GM10266 (cell line): ENCODE measurements at regions not wholly inside any gene's neighbourhood (a gene's known extent, or its start where the extent isn't known, plus 50 kb on each side); places are given as distances from the start of the nearest gene placed in this dataset.

Experiments used
- DNase-seq: peaks from one replicate; pipeline ENCODE4 v3.0.0; 2012; ENCODE audit errors: extremely low spot score
- CTCF ChIP-seq: IDR thresholded peaks from 2 replicates; pipeline ENCODE4 v1.5.1; 2012; ENCODE audit warnings: mild to moderate bottlenecking, low read depth; ENCODE audit not compliant: control insufficient read depth, insufficient read depth; ENCODE audit errors: missing control alignments

DNA sequence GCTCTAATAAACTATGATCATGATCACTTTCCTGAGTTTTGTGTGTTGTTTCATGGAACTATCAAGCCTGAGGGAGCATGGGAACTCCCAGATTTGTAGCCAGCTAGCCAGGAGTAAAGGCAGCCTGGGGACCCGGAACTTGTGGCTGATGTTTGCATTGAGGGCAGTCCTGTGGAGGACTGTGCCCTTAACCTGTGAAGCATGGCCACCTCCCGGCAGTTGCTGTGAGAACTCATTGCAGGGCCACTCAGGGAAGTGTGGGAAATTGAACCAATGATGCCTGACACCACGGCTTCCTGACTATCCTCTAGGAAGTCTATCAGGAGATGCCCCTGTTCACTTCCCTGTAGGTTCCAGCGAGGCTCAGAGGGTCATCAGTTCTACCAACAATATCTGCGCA lies 250.6 kb downstream of the DAD1 start:
- DNase-seq: no peak

DNA sequence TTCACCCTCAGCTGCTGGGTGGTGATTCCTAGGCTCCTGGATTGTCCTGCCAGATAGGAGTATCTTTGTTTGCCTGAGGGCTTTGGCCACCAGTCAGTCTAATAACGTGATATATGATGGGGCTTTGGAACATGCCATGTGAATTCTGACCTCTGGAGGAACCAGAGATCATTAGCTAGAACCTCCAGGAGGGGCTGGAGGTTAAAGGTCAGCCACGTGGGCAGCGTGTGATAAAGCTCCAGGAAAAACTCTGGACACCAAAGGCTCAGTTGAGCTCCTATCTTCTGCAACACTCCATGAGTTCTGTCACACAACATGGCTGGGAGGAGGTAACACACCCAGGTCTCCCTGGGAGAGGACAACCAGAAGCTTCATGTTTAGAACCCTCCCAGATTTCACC lies 251.1 kb downstream of the DAD1 start:
- DNase-seq: no peak
- TF ChIP-seq CTCF: no peak

More for the DNA sequence above, 250.6 kb downstream of the DAD1 start:
- TF ChIP-seq CTCF: no peak

GRCh38 chr14:22337521-22337920 lies 251.5 kb downstream of the DAD1 start:
- TF ChIP-seq CTCF: no peak

DNA sequence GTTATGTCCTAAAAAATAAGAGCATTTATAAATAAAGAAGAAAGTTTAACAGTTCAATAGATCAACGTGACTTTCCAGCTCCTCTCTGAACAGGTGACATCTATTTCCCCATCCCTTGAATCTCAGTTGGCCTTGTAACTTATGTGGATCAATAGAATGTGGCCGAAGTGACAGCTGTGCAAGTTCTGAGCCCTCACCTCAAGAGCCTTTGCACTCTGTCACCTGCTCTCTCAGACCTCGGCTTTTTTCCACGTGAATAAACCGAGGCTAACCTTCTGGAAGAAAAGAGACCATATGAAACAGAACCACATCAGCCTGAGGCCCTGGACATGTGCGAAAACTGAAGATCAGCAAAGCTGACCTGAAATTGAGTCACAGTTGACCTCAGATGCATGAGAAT lies 253.0 kb downstream of the DAD1 start:
- no peak for DNase-seq
- no peak for TF ChIP-seq CTCF

More at GRCh38 chr14:22337521-22337920, 251.5 kb downstream of the DAD1 start:
- no peak for DNase-seq

GRCh38 chr14:22334627-22335026 lies 254.4 kb downstream of the DAD1 start:
- no peak for DNase-seq
- TF ChIP-seq CTCF: no peak

- no peak for TF ChIP-seq CTCF
- no peak for DNase-seq
Observed at GRCh38 chr14:22334275-22334577, 254.8 kb downstream of the DAD1 start.

GRCh38 chr14:22333422-22334274 lies 255.4 kb downstream of the DAD1 start:
- no peak for TF ChIP-seq CTCF

More at GRCh38 chr14:22333422-22334274, 255.4 kb downstream of the DAD1 start:
- DNase-seq: no peak
